ENCODE measurements at regions not wholly inside any gene's neighbourhood (a gene's known extent, or its start where the extent isn't known, plus 50 kb on each side); places are given as distances from the start of the nearest gene placed in this dataset.

DNA sequence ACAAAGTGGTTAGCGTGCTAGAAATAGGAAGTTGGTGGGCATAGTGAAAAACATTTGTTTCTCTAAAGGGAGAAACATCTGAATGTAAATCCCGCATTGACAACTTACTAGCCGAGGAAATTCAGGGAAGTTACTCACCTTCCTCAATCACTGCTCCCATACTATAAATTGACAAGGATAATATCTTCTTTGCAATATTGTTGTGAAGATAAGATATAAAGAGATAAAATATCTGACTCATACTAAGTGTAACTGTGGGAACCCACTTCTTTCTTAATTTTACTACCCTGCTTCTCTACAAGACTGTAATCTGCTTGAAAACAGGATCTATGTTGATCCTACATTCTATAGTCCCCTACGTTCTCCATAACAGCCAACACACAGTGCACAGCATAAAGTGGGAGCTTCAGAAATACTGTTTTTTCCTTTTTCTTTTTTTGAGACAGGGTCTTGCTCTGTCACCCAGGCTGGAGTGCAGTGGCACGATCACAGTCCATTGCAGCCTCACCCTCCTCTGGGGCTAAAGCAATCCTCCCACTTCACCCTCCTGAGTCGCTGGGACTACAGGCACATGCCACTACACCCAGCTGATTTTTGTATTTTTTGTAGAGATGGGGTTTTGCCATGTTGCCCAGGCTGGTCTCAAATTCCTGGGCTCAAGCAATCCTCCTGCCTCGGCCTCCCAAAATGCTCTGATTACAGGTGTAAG lies 57.4 kb upstream of the C1orf21 start:
- DNase-seq: no peak

DNA sequence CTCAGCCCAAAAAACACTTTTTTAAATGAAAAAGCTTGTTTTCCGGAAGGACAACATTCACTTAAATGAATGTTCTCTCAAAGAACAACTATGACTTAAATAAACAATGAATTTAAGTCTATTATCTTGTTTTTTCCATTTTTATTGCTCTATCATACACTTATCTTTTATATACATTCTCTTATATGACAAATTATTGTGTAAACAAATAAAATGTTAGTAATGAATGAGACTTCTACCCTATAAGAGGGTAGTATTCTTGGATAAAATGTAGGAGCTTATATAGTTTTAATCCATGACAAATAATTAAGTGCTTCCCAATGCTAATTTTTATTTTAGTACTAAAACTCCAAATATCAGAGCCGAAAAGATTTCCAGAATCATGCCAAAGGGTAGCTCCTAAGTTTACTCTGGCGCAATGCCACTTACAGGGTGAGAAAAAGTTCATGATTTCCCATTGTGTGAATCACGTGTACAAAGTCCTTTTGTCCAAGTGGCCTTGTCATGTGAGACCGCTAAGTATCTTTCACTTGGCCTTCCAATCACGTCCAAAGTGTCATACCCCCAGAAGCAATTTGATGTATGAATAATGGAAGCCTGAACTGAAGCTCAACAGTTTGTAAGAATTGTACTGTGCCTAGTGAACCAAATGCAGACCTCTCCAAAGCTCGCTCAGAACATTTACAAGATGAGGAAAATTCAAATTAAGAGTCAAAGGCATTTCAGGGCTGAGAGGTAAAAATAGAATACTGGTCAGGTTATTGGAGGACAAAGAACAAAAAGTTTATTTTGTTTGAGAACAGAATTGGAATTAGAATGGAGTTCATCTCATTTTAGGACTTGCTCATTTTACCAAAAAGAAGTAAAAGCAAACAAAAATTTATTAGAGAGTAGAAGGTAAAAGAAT lies 56.6 kb upstream of the C1orf21 start:
- no peak for DNase-seq

DNA sequence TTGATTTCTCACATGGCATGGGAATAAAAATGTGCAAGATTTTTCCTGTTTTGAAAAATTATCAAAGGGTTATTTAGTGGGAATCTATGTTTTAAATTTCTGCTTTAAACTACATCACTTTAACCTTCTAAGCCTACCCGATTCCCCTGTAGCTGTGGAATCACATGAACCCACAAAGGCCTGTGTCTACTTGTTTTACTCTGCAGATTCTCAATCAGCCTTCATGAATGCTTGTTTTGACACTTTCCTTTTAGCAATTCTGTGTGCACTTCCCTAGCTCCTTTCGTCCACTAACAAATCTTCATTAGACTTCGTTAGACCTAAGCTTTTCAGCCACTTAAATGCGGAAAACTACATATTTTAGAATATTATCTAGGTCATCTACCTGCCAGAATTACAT lies 56.0 kb upstream of the C1orf21 start:
- DNase-seq: no peak
